ENCODE measurements at regions not wholly inside any gene's neighbourhood (a gene's known extent, or its start where the extent isn't known, plus 50 kb on each side); places are given as distances from the start of the nearest gene placed in this dataset.
A peak's percentile ranks its signal among the peaks of the same experiment; 100 is the strongest.

DNA sequence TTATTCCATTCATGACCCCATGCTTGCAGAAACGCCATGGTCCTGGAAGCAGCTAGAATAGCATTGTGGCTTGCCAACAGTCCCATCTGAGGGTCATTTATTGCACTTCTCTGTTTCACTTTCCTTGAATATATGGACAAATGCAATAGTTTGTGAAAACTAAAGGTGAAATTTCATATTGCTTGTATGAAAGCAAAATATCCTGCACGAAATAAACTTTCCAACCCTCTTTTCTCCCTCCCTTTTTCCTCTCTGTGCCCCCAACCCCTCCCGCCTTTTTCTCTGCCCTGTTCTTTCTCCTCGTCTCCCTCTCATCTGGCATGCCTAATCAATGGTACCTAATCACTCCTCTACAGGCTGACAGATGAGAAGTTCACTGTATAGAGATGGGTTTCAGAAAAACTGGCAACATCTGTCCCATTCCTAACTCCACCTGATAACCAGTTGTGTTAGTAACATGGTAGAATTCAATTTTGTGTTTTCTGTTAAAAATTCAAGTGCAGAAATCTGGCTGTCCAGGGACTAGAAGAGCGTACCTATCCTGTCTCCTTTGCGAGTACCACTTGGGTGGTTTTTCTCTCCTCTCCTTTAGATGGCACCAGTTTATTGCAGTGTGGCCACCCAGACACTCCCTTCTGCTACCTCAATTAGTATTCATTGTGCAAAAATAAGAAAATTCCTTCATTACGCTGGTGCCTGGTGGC, 198.6 kb downstream of the FOXA2 start (continued):
- TF ChIP-seq HOXA3 (CRISPR knock-in tag; IDR thresholded peaks at IDR 0.05) (no peak), ZBTB25 (CRISPR knock-in tag; IDR thresholded peaks at IDR 0.05) (peak; percentile 69; the same call in 1 of the 2 replicates), ZNF556 (CRISPR knock-in tag; IDR thresholded peaks at IDR 0.05; ENCODE audit: borderline replicate concordance) (no peak), HDAC2 (CRISPR knock-in tag; IDR thresholded peaks at IDR 0.05) (no peak), ASH2L (IDR thresholded peaks at IDR 0.05; ENCODE audit: insufficient read length, low read depth, low read length) (no peak), AGO2 (optimal IDR thresholded peaks at IDR 0.05; ENCODE audit: low read depth, low read length) (no peak), NFYB (CRISPR knock-in tag; IDR thresholded peaks at IDR 0.05) (no peak), ZNF350 (CRISPR knock-in tag; IDR thresholded peaks at IDR 0.05; ENCODE audit: borderline replicate concordance, low read depth) (no peak)
- TF ChIP-seq, protein P1, sequence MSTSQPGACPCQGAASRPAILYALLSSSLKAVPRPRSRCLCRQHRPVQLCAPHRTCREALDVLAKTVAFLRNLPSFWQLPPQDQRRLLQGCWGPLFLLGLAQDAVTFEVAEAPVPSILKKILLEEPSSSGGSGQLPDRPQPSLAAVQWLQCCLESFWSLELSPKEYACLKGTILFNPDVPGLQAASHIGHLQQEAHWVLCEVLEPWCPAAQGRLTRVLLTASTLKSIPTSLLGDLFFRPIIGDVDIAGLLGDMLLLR (CRISPR knock-in tag; IDR thresholded peaks at IDR 0.05), result no peak

GRCh38 chr20:22384978-22385377, 199.4 kb downstream of the FOXA2 start:
- H3K79me2 ChIP-seq (ENCODE audit: insufficient read depth, low read length), result no peaks in the 10 kb centered on the region
- intact Hi-C loops (cut with micrococcal nuclease; ENCODE audit: unreplicated experiment), result loop anchor here (5.0 kb wide), 1 partner anchor 67 kb away; no protein-coding TSS in a partner anchor
- no peaks in the 10 kb centered on the region for H4K20me1 ChIP-seq (ENCODE audit: insufficient read depth, low read length)
- POLR2A ChIA-PET, result no interaction called here
- peaks cover 17% of the 10 kb centered on the region for H3K4me1 ChIP-seq (ENCODE audit: insufficient read depth, low read length)
- H2AFZ ChIP-seq (ENCODE audit: low read length), result no peak overlapping the region
- WGBS (ENCODE audit: low lambda C conversion rate), result 0% methylated on average over 3 of the region's 3 CpGs
- CTCF ChIA-PET (ENCODE audit: low intra/inter-chr PET ratio, low total read pairs), result interaction anchor here (2.6 kb wide), 1 partner anchor 299 kb away, joined by 15 read pairs; no protein-coding TSS in a partner anchor
- H3K27ac ChIP-seq (ENCODE audit: extremely low read length, insufficient read depth, low read length), result no peak overlapping the region
- H3K4me3 ChIP-seq (replicated peaks in 1 of 3; ENCODE audit: insufficient read depth in 1 of 3, low read depth in 2 of 3, low read length in 3 of 3), result no peak overlapping the region
- no peaks in the 10 kb centered on the region for H3K9me3 ChIP-seq (ENCODE audit: low read length)
- FAIRE-seq, result peak; percentile 53
- H3K4me2 ChIP-seq (ENCODE audit: low read depth, low read length), result peak overlapping the region; percentile 18; the same call in 1 of the 2 replicates
- peaks cover 0 to 40% of the 10 kb centered on the region in 2 experiments; a peak in 3 of 5 replicates for H3K27me3 ChIP-seq (ENCODE audit: control insufficient read depth in 1 of 2, insufficient read depth in 2 of 2, low read length in 2 of 2)
- peak; percentile 39 for DNase-seq (ENCODE audit: low spot score)
- no TSS peak for BruUV-seq (replicated peaks)
- ATAC-seq, result peak; percentile 42
- no peaks in the 10 kb centered on the region for H3K36me3 ChIP-seq (replicated peaks in 1 of 2; ENCODE audit: control insufficient read depth in 1 of 2, insufficient read depth in 2 of 2, low read length in 2 of 2)
- no peak overlapping the region for H3K9ac ChIP-seq (ENCODE audit: insufficient read depth, low read depth, low read length)
- in situ Hi-C loops (cut with HindIII; ENCODE audit: extremely low pct_ligation_motif_present, low pct_unique_long_range_greater_than_20kb), result loop anchor here (5.0 kb wide), 1 partner anchor 202 kb away; no protein-coding TSS in a partner anchor
- no peak for TF ChIP-seq STAT5B (CRISPR knock-in tag; IDR thresholded peaks at IDR 0.05)
- TF ChIP-seq HCFC1 (IDR thresholded peaks at IDR 0.05; ENCODE audit: low read depth, low read length), result no peak
- no peak for TF ChIP-seq SNAPC2 (CRISPR knock-in tag; IDR thresholded peaks at IDR 0.05)
- TF ChIP-seq, protein P2, sequence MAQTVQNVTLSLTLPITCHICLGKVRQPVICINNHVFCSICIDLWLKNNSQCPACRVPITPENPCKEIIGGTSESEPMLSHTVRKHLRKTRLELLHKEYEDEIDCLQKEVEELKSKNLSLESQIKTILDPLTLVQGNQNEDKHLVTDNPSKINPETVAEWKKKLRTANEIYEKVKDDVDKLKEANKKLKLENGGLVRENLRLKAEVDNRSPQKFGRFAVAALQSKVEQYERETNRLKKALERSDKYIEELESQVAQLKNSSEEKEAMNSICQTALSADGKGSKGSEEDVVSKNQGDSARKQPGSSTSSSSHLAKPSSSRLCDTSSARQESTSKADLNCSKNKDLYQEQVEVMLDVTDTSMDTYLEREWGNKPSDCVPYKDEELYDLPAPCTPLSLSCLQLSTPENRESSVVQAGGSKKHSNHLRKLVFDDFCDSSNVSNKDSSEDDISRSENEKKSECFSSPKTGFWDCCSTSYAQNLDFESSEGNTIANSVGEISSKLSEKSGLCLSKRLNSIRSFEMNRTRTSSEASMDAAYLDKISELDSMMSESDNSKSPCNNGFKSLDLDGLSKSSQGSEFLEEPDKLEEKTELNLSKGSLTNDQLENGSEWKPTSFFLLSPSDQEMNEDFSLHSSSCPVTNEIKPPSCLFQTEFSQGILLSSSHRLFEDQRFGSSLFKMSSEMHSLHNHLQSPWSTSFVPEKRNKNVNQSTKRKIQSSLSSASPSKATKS (CRISPR knock-in tag; IDR thresholded peaks at IDR 0.05), result no peak
- TF ChIP-seq U2AF1 (optimal IDR thresholded peaks at IDR 0.05; ENCODE audit: low read depth, low read length), result no peak
- TF ChIP-seq EEA1 (CRISPR knock-in tag; IDR thresholded peaks at IDR 0.05; ENCODE audit: borderline replicate concordance), result no peak
- TF ChIP-seq, protein P3, sequence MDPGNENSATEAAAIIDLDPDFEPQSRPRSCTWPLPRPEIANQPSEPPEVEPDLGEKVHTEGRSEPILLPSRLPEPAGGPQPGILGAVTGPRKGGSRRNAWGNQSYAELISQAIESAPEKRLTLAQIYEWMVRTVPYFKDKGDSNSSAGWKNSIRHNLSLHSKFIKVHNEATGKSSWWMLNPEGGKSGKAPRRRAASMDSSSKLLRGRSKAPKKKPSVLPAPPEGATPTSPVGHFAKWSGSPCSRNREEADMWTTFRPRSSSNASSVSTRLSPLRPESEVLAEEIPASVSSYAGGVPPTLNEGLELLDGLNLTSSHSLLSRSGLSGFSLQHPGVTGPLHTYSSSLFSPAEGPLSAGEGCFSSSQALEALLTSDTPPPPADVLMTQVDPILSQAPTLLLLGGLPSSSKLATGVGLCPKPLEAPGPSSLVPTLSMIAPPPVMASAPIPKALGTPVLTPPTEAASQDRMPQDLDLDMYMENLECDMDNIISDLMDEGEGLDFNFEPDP (CRISPR knock-in tag; conservative IDR thresholded peaks at IDR 0.05), result 0 out of 2 replicates have a peak, but pooled peaks have one; percentile 70
- TF ChIP-seq NFRKB (IDR thresholded peaks at IDR 0.05), result no peak
- no peak for TF ChIP-seq CREM (IDR thresholded peaks at IDR 0.05)
- TF ChIP-seq CREM (CRISPR knock-in tag; IDR thresholded peaks at IDR 0.05), result no peak
- no peak for TF ChIP-seq ZBTB21 (CRISPR knock-in tag; IDR thresholded peaks at IDR 0.05)

Data from HepG2 (cell line).